Endothelial cell of umbilical vein (primary cell): ENCODE measurements at regions not wholly inside any gene's neighbourhood (a gene's known extent, or its start where the extent isn't known, plus 50 kb on each side); places are given as distances from the start of the nearest gene placed in this dataset.

ENCODE experiments used
- BruUV-seq: library from RNA; stranded (reverse); fragments of 400-500 nt; replicated peaks from 2 replicates; lab custom pipeline; 2021; lab: Mats Ljungman, UMichigan
- CTCF ChIA-PET: fragments of 300-600, 350-600 bp; sonication (Branson Sonifier 250); formaldehyde crosslinking; loops from one replicate; lab custom pipeline; 2021; ENCODE audit warnings: antibody characterized with exemption, inconsistent platforms; lab: Charles Lee
- POLR2A ChIA-PET: fragments of 300-600, 350-600 bp; sonication (Branson Sonifier 250); formaldehyde crosslinking; loops from one replicate; lab custom pipeline; 2021; ENCODE audit warnings: antibody characterized with exemption, inconsistent platforms; lab: Charles Lee
- DNase-seq: peaks from one replicate; pipeline ENCODE4 v3.0.0-alpha.2; 2011; ENCODE audit warnings: low read depth, low spot score
- FAIRE-seq: peaks from 2 replicates; lab custom pipeline; 2011; peaks lifted over from hg19 to GRCh38; lab: Jason Lieb, UNC
- H2AFZ ChIP-seq: 2 replicates; pipeline ENCODE4 v1.6.0; 2012; ENCODE audit warnings: low read depth, low read length, control low read depth, inconsistent platforms
- H3K27ac ChIP-seq: 2 replicates; pipeline ENCODE4 v1.5.1; 2011; ENCODE audit warnings: low read depth, mild to moderate bottlenecking, control low read depth, low read length, moderate library complexity; ENCODE audit not compliant: insufficient read depth
- H3K27me3 ChIP-seq, 2 experiments: 2 replicates each; pipeline versions ENCODE4 v1.6.0 to v1.6.1; 2011; ENCODE audit warnings: low read length in 2 of 2, mixed read lengths in 1 of 2; ENCODE audit not compliant: control insufficient read depth in 2 of 2, insufficient read depth in 2 of 2
- H3K36me3 ChIP-seq, 2 experiments: 2 replicates in 1 of 2; 3 replicates in 1 of 2; pipeline ENCODE4 v1.5.1; 2011; ENCODE audit warnings: low read length in 2 of 2, mild to moderate bottlenecking in 1 of 2, moderate library complexity in 1 of 2; ENCODE audit not compliant: control insufficient read depth in 2 of 2, insufficient read depth in 2 of 2; ENCODE audit errors: extremely low read depth in 1 of 2
- H3K4me1 ChIP-seq: 3 replicates; pipeline ENCODE4 v1.5.1; 2011; ENCODE audit warnings: mild to moderate bottlenecking, low read length; ENCODE audit not compliant: control insufficient read depth, insufficient read depth; ENCODE audit errors: extremely low read depth
- H3K4me2 ChIP-seq: 2 replicates; pipeline ENCODE4 v1.6.1; 2011; ENCODE audit warnings: low read length, control low read depth, mixed read lengths; ENCODE audit not compliant: insufficient read depth
- H3K4me3 ChIP-seq, 3 experiments: fragments of 200-600 bp in 1 of 3; sonication (generic), shearing (Covaris generic) in 1 of 3; replicated peaks in 1 of 3; 2 replicates each; pipeline ENCODE4 v1.5.1; 2011 to 2016; ENCODE audit warnings: control low read depth in 3 of 3, low read length in 3 of 3, mild to moderate bottlenecking in 2 of 3, inconsistent platforms in 1 of 3, low read depth in 1 of 3, moderate library complexity in 1 of 3; ENCODE audit not compliant: insufficient read depth in 1 of 3
- H3K79me2 ChIP-seq: 2 replicates; pipeline ENCODE4 v1.6.0; 2012; ENCODE audit warnings: low read length, inconsistent platforms; ENCODE audit not compliant: control insufficient read depth, insufficient read depth
- H3K9ac ChIP-seq: replicated peaks from 2 replicates; pipeline ENCODE3; 2011; ENCODE audit warnings: low read length, control low read depth; ENCODE audit not compliant: insufficient read depth; ENCODE audit errors: extremely low read depth
- H3K9me1 ChIP-seq: replicated peaks from 3 replicates; pipeline ENCODE4 v1.6.0; 2011; ENCODE audit warnings: mild to moderate bottlenecking, low read length; ENCODE audit not compliant: control insufficient read depth, insufficient read depth; ENCODE audit errors: extremely low read depth
- H3K9me3 ChIP-seq: replicated peaks from 2 replicates; pipeline ENCODE4 v1.5.1; 2012; ENCODE audit warnings: low read length, inconsistent platforms; ENCODE audit not compliant: control insufficient read depth, insufficient read depth
- H4K20me1 ChIP-seq: replicated peaks from 2 replicates; pipeline ENCODE3; 2011; ENCODE audit warnings: mild to moderate bottlenecking, low read length; ENCODE audit not compliant: control insufficient read depth, insufficient read depth; ENCODE audit errors: extremely low read depth
- CTCF ChIP-seq, 2 donors: IDR thresholded peaks; 1 replicate in 1 of 2; 2 replicates in 1 of 2; pipeline ENCODE4 v1.5.1; 2011; ENCODE audit warnings: low read length in 2 of 2, mild to moderate bottlenecking in 2 of 2, moderate library complexity in 2 of 2, control low read depth in 1 of 2, inconsistent platforms in 1 of 2, low read depth in 1 of 2; ENCODE audit not compliant: insufficient read depth in 1 of 2; ENCODE audit errors: extremely low read depth in 1 of 2
- EZH2 ChIP-seq: IDR thresholded peaks from 2 replicates; pipeline ENCODE4 v1.6.1; 2012; ENCODE audit warnings: borderline replicate concordance, low read depth, mild to moderate bottlenecking, moderate library complexity, low read length, inconsistent platforms; ENCODE audit not compliant: severe bottlenecking
- FOS ChIP-seq: IDR thresholded peaks from 2 replicates; pipeline ENCODE4 v1.6.1; 2011; ENCODE audit warnings: mild to moderate bottlenecking, low read length, moderate library complexity, borderline replicate concordance; ENCODE audit not compliant: insufficient read depth
- GATA2 ChIP-seq: IDR thresholded peaks from 2 replicates; pipeline ENCODE4 v1.7.0; 2011; ENCODE audit warnings: low read depth, mild to moderate bottlenecking, moderate library complexity, mixed read lengths, low read length; ENCODE audit not compliant: insufficient read length, insufficient read depth
- JUN ChIP-seq: IDR thresholded peaks from 2 replicates; pipeline ENCODE4 v1.6.1; 2011; ENCODE audit warnings: borderline replicate concordance, low read depth; ENCODE audit not compliant: insufficient read length, insufficient read depth
- MAX ChIP-seq: IDR thresholded peaks from 2 replicates; pipeline ENCODE4 v1.6.1; 2011; ENCODE audit not compliant: insufficient read depth, insufficient read length
- MYC ChIP-seq: IDR thresholded peaks from one replicate; pipeline ENCODE4 v1.6.1; 2011; ENCODE audit warnings: mild to moderate bottlenecking, low read depth, low read length
- POLR2A ChIP-seq: IDR thresholded peaks from 2 replicates; pipeline ENCODE4 v1.6.1; 2012; ENCODE audit warnings: low read depth, mild to moderate bottlenecking, control low read depth, low read length
- POLR2AphosphoS5 ChIP-seq: IDR thresholded peaks from 2 replicates; pipeline ENCODE4 v1.6.1; 2012; ENCODE audit warnings: low read depth, mild to moderate bottlenecking, control low read depth, low read length, moderate library complexity; ENCODE audit not compliant: insufficient read depth
- dilution Hi-C: fragments of 300-500 bp; cut with MboI; formaldehyde crosslinking; loops from one replicate; pipeline ENCODE4 v1.15.0; 2019; ENCODE audit warnings: low sequenced_read_pairs; ENCODE audit not compliant: extremely low pct_ligation_motif_present
- intact Hi-C: fragments of 100-400 bp; cut with micrococcal nuclease; formaldehyde crosslinking; loops from one replicate; pipeline ENCODE4 v1.10.0; 2022

GRCh38 chr7:69430384-69431021, 167.8 kb upstream of the AUTS2 start:
- CTCF ChIA-PET = no interaction called here
- no peak overlapping the region for H3K9ac ChIP-seq
- no peaks in the 10 kb centered on the region for H3K4me1 ChIP-seq
- H3K27me3 ChIP-seq = no peaks in the 10 kb centered on the region
- intact Hi-C loops (no loop called here), dilution Hi-C loops (no loop called here)
- no peaks in the 10 kb centered on the region for H3K36me3 ChIP-seq
- H3K4me3 ChIP-seq = no peak overlapping the region
- DNase-seq (no peak), FAIRE-seq (no peak)
- H3K9me1 ChIP-seq = no peaks in the 10 kb centered on the region
- H3K79me2 ChIP-seq = no peaks in the 10 kb centered on the region
- H3K27ac ChIP-seq = no peak overlapping the region
- H3K9me3 ChIP-seq = peaks cover 3% of the 10 kb centered on the region
- TF ChIP-seq MAX (no peak), MYC (no peak), CTCF (IDR thresholded peaks at IDR 0.05; ENCODE audit: extremely low read depth in 1 of 2, insufficient read depth in 1 of 2, low read depth in 1 of 2, low read length in 2 of 2) (no peak), POLR2AphosphoS5 (no peak), FOS (no peak), EZH2 (no peak), GATA2 (no peak), POLR2A (no peak), JUN (no peak)
- POLR2A ChIA-PET = no interaction called here
- H3K4me2 ChIP-seq = no peak overlapping the region
- no peaks in the 10 kb centered on the region for H4K20me1 ChIP-seq
- no peak overlapping the region for H2AFZ ChIP-seq
- no TSS peak for BruUV-seq
